Smooth muscle cell (in vitro differentiated cells): ENCODE measurements at regions not wholly inside any gene's neighbourhood (a gene's known extent, or its start where the extent isn't known, plus 50 kb on each side); places are given as distances from the start of the nearest gene placed in this dataset.

ENCODE experiments used
- DNase-seq: peaks from one replicate; lab custom pipeline; 2025; ENCODE audit not compliant: unreplicated experiment; lab: John Stamatoyannopoulos, UW
- H2AFZ ChIP-seq: fragments of 200-600 bp; sonication (generic); 2 replicates; pipeline ENCODE4 v1.6.0; 2016; ENCODE audit warnings: antibody characterized with exemption, low read depth, mild to moderate bottlenecking
- H3F3A ChIP-seq: fragments of 200-600 bp; sonication (generic); 2 replicates; pipeline ENCODE4 v1.6.0; 2017; ENCODE audit warnings: antibody characterized with exemption, low read depth
- H3K27ac ChIP-seq: fragments of 200-600 bp; sonication (generic); 2 replicates; pipeline ENCODE4 v1.5.1; 2016; ENCODE audit warnings: low read depth, mild to moderate bottlenecking
- H3K27me3 ChIP-seq: fragments of 200-600 bp; sonication (generic); 2 replicates; pipeline ENCODE4 v1.6.1; 2016; ENCODE audit warnings: low read depth, mild to moderate bottlenecking
- H3K36me3 ChIP-seq: fragments of 200-600 bp; sonication (generic); 2 replicates; pipeline ENCODE4 v1.5.1; 2016; ENCODE audit warnings: low read depth
- H3K4me1 ChIP-seq: fragments of 200-600 bp; sonication (generic); 2 replicates; pipeline ENCODE4 v1.5.1; 2016; ENCODE audit warnings: low read depth
- H3K4me2 ChIP-seq: fragments of 200-600 bp; sonication (generic); 2 replicates; pipeline ENCODE4 v1.6.0; 2016; ENCODE audit warnings: mild to moderate bottlenecking
- H3K4me3 ChIP-seq: fragments of 200-600 bp; sonication (generic); 2 replicates; pipeline ENCODE4 v1.5.1; 2016; ENCODE audit warnings: mild to moderate bottlenecking
- H3K79me2 ChIP-seq: fragments of 200-600 bp; sonication (generic); 2 replicates; pipeline ENCODE4 v1.6.0; 2016; ENCODE audit warnings: low read depth, mild to moderate bottlenecking
- H3K9ac ChIP-seq: fragments of 200-600 bp; sonication (generic); 2 replicates; pipeline ENCODE4 v1.6.0; 2016; ENCODE audit warnings: low read depth
- H3K9me3 ChIP-seq: fragments of 200-600 bp; sonication (generic); replicated peaks from 2 replicates; pipeline ENCODE4 v1.5.1; 2016; ENCODE audit warnings: low read depth
- H4K20me1 ChIP-seq: fragments of 200-600 bp; sonication (generic); 2 replicates; pipeline ENCODE4 v1.6.0; 2016; ENCODE audit warnings: low read depth
- WGBS: methylation state at CpG from one replicate; pipeline ENCODE4 v1.1.7; 2016; ENCODE audit warnings: low lambda C conversion rate; 5-methylcytosine and 5-hydroxymethylcytosine counted together
- TF ChIP-seq, protein P1 (sequence below): fragments of 200-600 bp; sonication (generic); IDR thresholded peaks from 2 replicates; pipeline ENCODE4 v1.5.1; 2017; ENCODE audit warnings: borderline replicate concordance, mild to moderate bottlenecking, antibody characterized with exemption; ENCODE audit not compliant: insufficient read depth, poor library complexity, severe bottlenecking

DNA sequence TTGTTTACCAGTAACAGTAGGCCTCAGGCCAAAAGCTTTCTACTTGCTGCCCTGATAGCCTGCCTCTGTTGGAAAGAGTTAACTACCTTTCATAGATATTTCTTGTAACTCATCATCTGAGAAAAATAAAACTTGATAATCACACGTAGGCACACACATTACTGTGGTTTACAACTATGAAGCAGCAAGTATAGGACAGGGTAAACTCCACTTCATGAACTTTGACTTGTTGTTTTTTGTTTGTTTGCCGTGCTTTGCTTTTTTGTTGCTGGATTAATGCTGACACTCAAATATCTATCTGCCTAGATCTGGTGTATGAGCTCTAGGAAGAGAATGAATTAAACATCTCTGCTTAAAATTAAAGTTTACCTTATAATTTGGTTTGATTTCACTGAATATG is 924.7 kb upstream of the ADGRL2 start:
- Histone ChIP-seq H3K27ac (no peak overlapping the region), H3K9me3 (no peaks in the 10 kb centered on the region), H3K4me2 (no peak overlapping the region), H3K4me3 (no peak overlapping the region), H3K9ac (no peak overlapping the region), H2AFZ (no peak overlapping the region), H3F3A (no peaks in the 10 kb centered on the region), H3K27me3 (no peaks in the 10 kb centered on the region), H3K4me1 (no peaks in the 10 kb centered on the region), H3K79me2 (no peaks in the 10 kb centered on the region), H3K36me3 (no peaks in the 10 kb centered on the region), H4K20me1 (no peaks in the 10 kb centered on the region)
- DNase-seq: no peak
- 82% methylated on average over 2 of the region's 2 CpGs for WGBS
- TF ChIP-seq, protein P1, sequence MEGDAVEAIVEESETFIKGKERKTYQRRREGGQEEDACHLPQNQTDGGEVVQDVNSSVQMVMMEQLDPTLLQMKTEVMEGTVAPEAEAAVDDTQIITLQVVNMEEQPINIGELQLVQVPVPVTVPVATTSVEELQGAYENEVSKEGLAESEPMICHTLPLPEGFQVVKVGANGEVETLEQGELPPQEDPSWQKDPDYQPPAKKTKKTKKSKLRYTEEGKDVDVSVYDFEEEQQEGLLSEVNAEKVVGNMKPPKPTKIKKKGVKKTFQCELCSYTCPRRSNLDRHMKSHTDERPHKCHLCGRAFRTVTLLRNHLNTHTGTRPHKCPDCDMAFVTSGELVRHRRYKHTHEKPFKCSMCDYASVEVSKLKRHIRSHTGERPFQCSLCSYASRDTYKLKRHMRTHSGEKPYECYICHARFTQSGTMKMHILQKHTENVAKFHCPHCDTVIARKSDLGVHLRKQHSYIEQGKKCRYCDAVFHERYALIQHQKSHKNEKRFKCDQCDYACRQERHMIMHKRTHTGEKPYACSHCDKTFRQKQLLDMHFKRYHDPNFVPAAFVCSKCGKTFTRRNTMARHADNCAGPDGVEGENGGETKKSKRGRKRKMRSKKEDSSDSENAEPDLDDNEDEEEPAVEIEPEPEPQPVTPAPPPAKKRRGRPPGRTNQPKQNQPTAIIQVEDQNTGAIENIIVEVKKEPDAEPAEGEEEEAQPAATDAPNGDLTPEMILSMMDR: no peak

DNA sequence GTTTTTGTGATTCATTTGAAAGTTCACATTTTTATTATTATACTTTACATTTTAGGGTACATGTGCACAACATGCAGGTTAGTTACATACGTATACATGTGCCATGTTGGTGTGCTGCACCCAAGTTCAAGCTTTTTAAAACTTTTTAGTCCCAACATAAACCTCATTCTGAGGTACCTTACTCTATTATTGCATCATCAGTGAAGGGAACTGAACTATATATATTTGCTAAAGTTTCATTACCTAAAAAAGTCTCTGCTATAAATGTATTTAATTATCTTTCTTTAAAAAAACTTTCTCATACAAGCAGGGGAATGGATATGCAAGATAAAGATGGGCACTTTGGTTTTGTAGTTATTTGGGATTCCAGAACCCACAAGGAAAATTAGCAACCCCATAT is 931.4 kb upstream of the ADGRL2 start:
- Histone ChIP-seq H3K4me3 (no peak overlapping the region), H3K27me3 (no peaks in the 10 kb centered on the region), H3K36me3 (no peaks in the 10 kb centered on the region), H2AFZ (no peak overlapping the region), H3K9ac (no peak overlapping the region), H3K27ac (no peak overlapping the region), H3K9me3 (no peaks in the 10 kb centered on the region), H3K79me2 (no peaks in the 10 kb centered on the region), H3K4me1 (no peaks in the 10 kb centered on the region), H4K20me1 (no peaks in the 10 kb centered on the region), H3K4me2 (no peak overlapping the region), H3F3A (no peaks in the 10 kb centered on the region)
- no peak for DNase-seq
- WGBS: 90% methylated on average over 1 of the region's 1 CpG
- TF ChIP-seq, protein P1: no peak

DNA sequence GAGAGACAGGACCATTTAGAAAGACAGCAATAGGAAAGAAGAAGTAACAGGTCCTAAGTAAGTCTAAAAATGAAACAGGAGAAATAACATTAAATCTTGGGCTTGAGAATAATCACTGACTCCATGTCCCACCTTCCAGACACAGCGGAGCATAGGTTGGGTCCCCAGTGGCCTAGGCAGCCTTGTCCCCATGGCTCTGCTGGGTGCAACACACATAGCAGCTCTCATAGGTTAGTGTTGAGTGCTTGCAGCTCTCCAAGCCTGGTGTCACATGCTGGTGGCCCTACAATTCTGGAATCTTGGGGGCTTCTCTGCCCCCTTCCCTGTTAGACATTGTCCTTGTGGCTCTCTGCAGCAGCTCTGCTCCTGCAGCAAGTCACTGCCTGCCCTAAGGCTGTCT is 952.8 kb upstream of the ADGRL2 start:
- Histone ChIP-seq H3K9ac (no peak overlapping the region), H3F3A (no peaks in the 10 kb centered on the region), H3K4me3 (no peak overlapping the region), H3K36me3 (no peaks in the 10 kb centered on the region), H3K79me2 (no peaks in the 10 kb centered on the region), H3K27ac (no peak overlapping the region), H3K4me1 (no peaks in the 10 kb centered on the region), H3K9me3 (no peaks in the 10 kb centered on the region), H3K4me2 (no peak overlapping the region), H4K20me1 (no peaks in the 10 kb centered on the region), H2AFZ (no peak overlapping the region), H3K27me3 (no peaks in the 10 kb centered on the region)
- WGBS: 100% methylated on average over 1 of the region's 1 CpG
- DNase-seq: no peak
- TF ChIP-seq, protein P1: no peak

DNA sequence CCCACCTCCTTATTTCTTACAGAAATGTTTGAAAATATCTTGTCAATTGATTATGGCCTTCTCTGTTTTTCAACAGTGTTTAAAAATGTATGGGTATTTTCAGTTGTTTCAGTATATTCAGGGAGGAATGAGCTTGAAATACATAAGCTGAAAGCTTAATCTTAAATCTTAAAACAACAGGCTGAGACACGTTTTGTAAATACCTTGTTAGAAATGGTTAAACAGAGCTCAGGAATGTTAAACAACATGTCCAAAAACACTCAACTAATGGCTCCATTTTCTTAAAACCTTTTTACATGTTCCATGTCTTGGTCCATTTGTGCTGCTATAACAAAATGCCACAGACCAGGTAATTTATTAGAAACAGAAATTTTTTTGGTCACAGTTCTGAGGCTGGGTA is 953.8 kb upstream of the ADGRL2 start:
- Histone ChIP-seq H3K79me2 (no peaks in the 10 kb centered on the region), H3K27me3 (no peaks in the 10 kb centered on the region), H3K9ac (no peak overlapping the region), H4K20me1 (no peaks in the 10 kb centered on the region), H3F3A (no peaks in the 10 kb centered on the region), H3K4me1 (no peaks in the 10 kb centered on the region), H2AFZ (no peak overlapping the region), H3K9me3 (no peaks in the 10 kb centered on the region), H3K4me3 (no peak overlapping the region), H3K27ac (no peak overlapping the region), H3K4me2 (no peak overlapping the region), H3K36me3 (no peaks in the 10 kb centered on the region)
- DNase-seq: no peak
- 56% methylated on average over 1 of the region's 1 CpG for WGBS
- TF ChIP-seq, protein P1: no peak
